ENCODE measurements at regions not wholly inside any gene's neighbourhood (a gene's known extent, or its start where the extent isn't known, plus 50 kb on each side); places are given as distances from the start of the nearest gene placed in this dataset.

DNA sequence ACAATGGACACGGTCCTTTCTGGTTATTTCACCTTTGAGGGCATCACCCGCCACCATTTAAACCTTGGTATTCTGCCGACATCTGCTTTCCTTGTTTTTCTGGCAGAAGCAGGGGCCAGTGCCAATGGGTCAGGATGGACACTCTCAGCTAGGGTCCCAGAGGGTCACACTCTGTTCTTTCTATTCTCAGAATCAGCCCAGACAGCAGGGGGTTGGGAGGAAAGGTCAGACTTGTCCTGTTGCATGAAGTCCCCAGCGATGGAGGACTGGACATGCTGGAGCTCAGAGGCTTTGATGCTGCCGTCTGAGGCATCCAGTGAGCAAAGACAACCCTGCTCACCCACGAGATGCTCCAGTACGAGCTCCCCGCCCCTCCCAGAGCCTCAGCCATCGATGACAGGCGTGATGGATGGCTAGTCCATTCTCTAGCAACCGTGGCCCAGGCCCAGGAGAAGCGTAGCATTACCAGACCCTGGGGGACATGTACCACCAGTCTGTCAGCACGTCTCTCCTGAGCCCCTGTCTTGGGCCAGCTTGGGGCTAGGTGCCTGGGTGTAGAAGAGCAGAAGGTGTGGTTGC is 62.0 kb downstream of the FOXL1 start:
- Histone ChIP-seq H3K36me3 (ENCODE audit: control insufficient read depth, insufficient read depth, low read length) (no peaks in the 10 kb centered on the region), H3K4me3 (ENCODE audit: low read length) (no peak overlapping the region), H3K4me1 (ENCODE audit: control insufficient read depth, insufficient read depth, low read length) (no peaks in the 10 kb centered on the region), H3K27ac (ENCODE audit: low read length) (no peak overlapping the region), H3K9me3 (ENCODE audit: control insufficient read depth, insufficient read depth, low read length) (no peaks in the 10 kb centered on the region), H3K27me3 (ENCODE audit: control insufficient read depth, insufficient read depth, low read length) (no peaks in the 10 kb centered on the region)
- H3K4me3 Mint-ChIP-seq, result no peak overlapping the region
- TF ChIP-seq, protein P1, sequence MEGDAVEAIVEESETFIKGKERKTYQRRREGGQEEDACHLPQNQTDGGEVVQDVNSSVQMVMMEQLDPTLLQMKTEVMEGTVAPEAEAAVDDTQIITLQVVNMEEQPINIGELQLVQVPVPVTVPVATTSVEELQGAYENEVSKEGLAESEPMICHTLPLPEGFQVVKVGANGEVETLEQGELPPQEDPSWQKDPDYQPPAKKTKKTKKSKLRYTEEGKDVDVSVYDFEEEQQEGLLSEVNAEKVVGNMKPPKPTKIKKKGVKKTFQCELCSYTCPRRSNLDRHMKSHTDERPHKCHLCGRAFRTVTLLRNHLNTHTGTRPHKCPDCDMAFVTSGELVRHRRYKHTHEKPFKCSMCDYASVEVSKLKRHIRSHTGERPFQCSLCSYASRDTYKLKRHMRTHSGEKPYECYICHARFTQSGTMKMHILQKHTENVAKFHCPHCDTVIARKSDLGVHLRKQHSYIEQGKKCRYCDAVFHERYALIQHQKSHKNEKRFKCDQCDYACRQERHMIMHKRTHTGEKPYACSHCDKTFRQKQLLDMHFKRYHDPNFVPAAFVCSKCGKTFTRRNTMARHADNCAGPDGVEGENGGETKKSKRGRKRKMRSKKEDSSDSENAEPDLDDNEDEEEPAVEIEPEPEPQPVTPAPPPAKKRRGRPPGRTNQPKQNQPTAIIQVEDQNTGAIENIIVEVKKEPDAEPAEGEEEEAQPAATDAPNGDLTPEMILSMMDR (IDR thresholded peaks at IDR 0.05), result no peak
- peaks cover 8 to 12% of the 10 kb centered on the region in 2 donors for H3K27me3 Mint-ChIP-seq (ENCODE audit: low read depth in 2 of 2)
- no peak for DNase-seq
- H3K36me3 Mint-ChIP-seq, result no peaks in the 10 kb centered on the region
- intact Hi-C loops (cut with micrococcal nuclease), result no loop called here
- H3K4me1 Mint-ChIP-seq, result no peaks in the 10 kb centered on the region
- no peaks in the 10 kb centered on the region for H3K9me3 Mint-ChIP-seq
- no peak overlapping the region for H3K27ac Mint-ChIP-seq
- WGBS (ENCODE audit: insufficient coverage), result 81% methylated on average over 13 of the region's 13 CpGs
- ATAC-seq, result no peak

DNA sequence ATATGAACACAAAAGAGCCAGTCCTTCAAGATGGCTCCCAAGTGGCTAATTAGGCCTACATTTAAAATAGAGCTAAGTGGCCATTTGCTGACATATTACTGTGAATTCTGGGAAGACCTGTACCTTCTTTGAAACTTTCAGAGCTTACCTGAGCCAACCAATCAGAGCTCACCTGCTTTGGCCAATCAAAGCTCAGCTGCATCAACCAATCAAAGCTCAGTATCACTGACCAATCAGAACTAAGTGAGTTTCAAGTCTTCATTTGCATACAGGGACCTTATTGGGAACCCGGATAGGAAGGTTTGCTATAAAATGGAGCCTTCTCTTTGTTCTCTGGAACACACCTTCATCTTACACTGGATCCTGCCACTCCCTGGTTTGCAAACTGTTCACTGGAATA is 63.7 kb downstream of the FOXL1 start:
- Mint-ChIP-seq H3K4me3 (no peak overlapping the region), H3K9me3 (no peaks in the 10 kb centered on the region), H3K36me3 (no peaks in the 10 kb centered on the region), H3K4me1 (no peaks in the 10 kb centered on the region), H3K27ac (no peak overlapping the region), H3K27me3 (ENCODE audit: low read depth in 2 of 2) (peaks cover 0 to 19% of the 10 kb centered on the region in 2 donors)
- Histone ChIP-seq H3K4me1 (ENCODE audit: control insufficient read depth, insufficient read depth, low read length) (no peaks in the 10 kb centered on the region), H3K27ac (ENCODE audit: low read length) (no peak overlapping the region), H3K27me3 (ENCODE audit: control insufficient read depth, insufficient read depth, low read length) (no peaks in the 10 kb centered on the region), H3K4me3 (ENCODE audit: low read length) (no peak overlapping the region), H3K36me3 (ENCODE audit: control insufficient read depth, insufficient read depth, low read length) (no peaks in the 10 kb centered on the region), H3K9me3 (ENCODE audit: control insufficient read depth, insufficient read depth, low read length) (no peaks in the 10 kb centered on the region)
- no peak for DNase-seq
- WGBS (ENCODE audit: insufficient coverage), result 93% methylated on average over 1 of the region's 1 CpG
- ATAC-seq, result no peak
- intact Hi-C loops (cut with micrococcal nuclease), result no loop called here
- TF ChIP-seq, protein P1 (IDR thresholded peaks at IDR 0.05), result no peak

DNA sequence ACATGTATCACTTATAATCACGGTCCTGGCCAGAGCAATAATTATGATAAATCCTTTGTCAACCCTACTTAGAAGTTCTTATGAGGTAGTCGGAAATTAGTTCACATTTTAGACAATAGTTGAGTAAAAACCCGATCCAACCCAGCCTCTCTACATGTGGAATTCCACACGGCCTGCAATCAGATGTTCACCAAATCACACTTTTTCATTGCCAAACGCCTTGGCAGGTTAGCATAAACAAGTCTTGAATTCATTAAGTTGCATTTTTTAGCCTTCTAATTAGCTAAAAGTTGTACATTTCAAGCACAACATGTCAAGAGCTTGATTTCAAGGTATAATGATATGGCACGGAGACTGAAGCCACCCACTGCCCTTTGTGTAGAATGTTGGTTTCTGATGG is 65.3 kb downstream of the FOXL1 start:
- H3K9me3 Mint-ChIP-seq, result no peaks in the 10 kb centered on the region
- ATAC-seq (no peak), DNase-seq (no peak)
- peaks cover 8 to 13% of the 10 kb centered on the region in 2 donors for H3K27me3 Mint-ChIP-seq (ENCODE audit: low read depth in 2 of 2)
- H3K27me3 ChIP-seq (ENCODE audit: control insufficient read depth, insufficient read depth, low read length), result no peaks in the 10 kb centered on the region
- intact Hi-C loops (cut with micrococcal nuclease), result no loop called here
- no peaks in the 10 kb centered on the region for H3K4me1 ChIP-seq (ENCODE audit: control insufficient read depth, insufficient read depth, low read length)
- H3K36me3 Mint-ChIP-seq, result no peaks in the 10 kb centered on the region
- H3K4me3 Mint-ChIP-seq, result no peak overlapping the region
- no peaks in the 10 kb centered on the region for H3K36me3 ChIP-seq (ENCODE audit: control insufficient read depth, insufficient read depth, low read length)
- TF ChIP-seq, protein P1 (IDR thresholded peaks at IDR 0.05), result no peak
- H3K27ac ChIP-seq (ENCODE audit: low read length), result no peak overlapping the region
- no peaks in the 10 kb centered on the region for H3K9me3 ChIP-seq (ENCODE audit: control insufficient read depth, insufficient read depth, low read length)
- no peak overlapping the region for H3K27ac Mint-ChIP-seq
- 84% methylated on average over 5 of the region's 6 CpGs for WGBS (ENCODE audit: insufficient coverage)
- H3K4me3 ChIP-seq (ENCODE audit: low read length), result no peak overlapping the region
- no peaks in the 10 kb centered on the region for H3K4me1 Mint-ChIP-seq

DNA sequence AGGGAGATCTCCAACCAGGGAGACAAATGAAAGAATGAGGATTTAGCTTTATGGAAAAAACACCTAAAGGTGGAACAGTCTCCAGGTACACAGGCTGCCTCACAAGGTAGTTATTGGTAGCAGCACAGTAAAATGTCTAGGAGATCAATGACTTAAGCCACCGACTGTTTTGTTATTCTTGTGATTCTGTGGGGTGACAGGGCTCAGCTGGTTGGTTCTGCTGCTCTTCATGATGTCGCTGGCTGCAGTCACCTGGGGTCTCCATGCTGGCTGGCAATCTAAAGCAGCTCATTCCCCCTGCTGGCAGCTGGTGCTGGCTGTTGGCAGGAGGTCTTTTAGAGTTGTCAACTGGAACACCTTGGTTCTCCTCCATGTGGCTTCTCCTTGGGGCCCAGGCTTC is 69.2 kb downstream of the FOXL1 start:
- DNase-seq, result no peak
- H3K9me3 ChIP-seq (ENCODE audit: control insufficient read depth, insufficient read depth, low read length), result no peaks in the 10 kb centered on the region
- H3K27me3 Mint-ChIP-seq (ENCODE audit: low read depth in 2 of 2), result peaks cover 16 to 18% of the 10 kb centered on the region in 2 donors
- ATAC-seq, result no peak
- no peaks in the 10 kb centered on the region for H3K4me1 Mint-ChIP-seq
- H3K4me1 ChIP-seq (ENCODE audit: control insufficient read depth, insufficient read depth, low read length), result no peaks in the 10 kb centered on the region
- no peaks in the 10 kb centered on the region for H3K36me3 ChIP-seq (ENCODE audit: control insufficient read depth, insufficient read depth, low read length)
- H3K4me3 ChIP-seq (ENCODE audit: low read length), result no peak overlapping the region
- no peak overlapping the region for H3K4me3 Mint-ChIP-seq
- H3K27ac Mint-ChIP-seq, result no peak overlapping the region
- no peaks in the 10 kb centered on the region for H3K9me3 Mint-ChIP-seq
- no peaks in the 10 kb centered on the region for H3K27me3 ChIP-seq (ENCODE audit: control insufficient read depth, insufficient read depth, low read length)
- H3K27ac ChIP-seq (ENCODE audit: low read length), result no peak overlapping the region
- H3K36me3 Mint-ChIP-seq, result no peaks in the 10 kb centered on the region
- WGBS (ENCODE audit: insufficient coverage), result 95% methylated on average over 2 of the region's 2 CpGs
- TF ChIP-seq, protein P1 (IDR thresholded peaks at IDR 0.05), result no peak
- intact Hi-C loops (cut with micrococcal nuclease), result no loop called here

All from natural killer cell (primary cell).